OCI-LY1 (cell line): ENCODE measurements at regions not wholly inside any gene's neighbourhood (a gene's known extent, or its start where the extent isn't known, plus 50 kb on each side); places are given as distances from the start of the nearest gene placed in this dataset.

Experiments
- H2AFZ ChIP-seq: fragments of 200-600 bp; sonication (generic), shearing (Covaris generic); 2 replicates; pipeline ENCODE4 v1.6.0; 2014; ENCODE audit warnings: antibody characterized with exemption, mild to moderate bottlenecking, low read length
- H3F3A ChIP-seq: fragments of 200-600 bp; sonication (generic), shearing (Covaris generic); 2 replicates; pipeline ENCODE4 v1.6.0; 2014; ENCODE audit warnings: mild to moderate bottlenecking, antibody characterized with exemption, low read length, moderate library complexity; ENCODE audit not compliant: insufficient read depth
- H3K27ac ChIP-seq: fragments of 200-600 bp; sonication (generic); 2 replicates; pipeline ENCODE4 v1.5.1; 2014; ENCODE audit warnings: low read length, mixed run types, mild to moderate bottlenecking, low read depth; ENCODE audit not compliant: poor library complexity, severe bottlenecking
- H3K27me3 ChIP-seq: fragments of 200-600 bp; sonication (generic); 2 replicates; pipeline ENCODE4 v1.6.0; 2014; ENCODE audit warnings: antibody characterized with exemption, mild to moderate bottlenecking, low read length, moderate library complexity; ENCODE audit not compliant: insufficient read depth
- H3K36me3 ChIP-seq: fragments of 200-600 bp; sonication (generic); 2 replicates; pipeline ENCODE4 v1.6.1; 2014; ENCODE audit warnings: mild to moderate bottlenecking, antibody characterized with exemption, low read length, moderate library complexity, mixed read lengths; ENCODE audit not compliant: insufficient read depth
- H3K4me1 ChIP-seq: fragments of 200-600 bp; sonication (generic); 2 replicates; pipeline ENCODE4 v1.5.1; 2014; ENCODE audit warnings: mild to moderate bottlenecking, low read length, moderate library complexity; ENCODE audit not compliant: insufficient read depth, severe bottlenecking
- H3K4me2 ChIP-seq: fragments of 200-600 bp; sonication (generic), shearing (Covaris generic); 2 replicates; pipeline ENCODE4 v1.6.1; 2014; ENCODE audit warnings: low read length
- H3K4me3 ChIP-seq: fragments of 200-600 bp; sonication (generic); 2 replicates; pipeline ENCODE4 v1.5.1; 2014; ENCODE audit warnings: low read length, low read depth, mild to moderate bottlenecking, mixed read lengths; ENCODE audit not compliant: poor library complexity, severe bottlenecking
- H3K79me2 ChIP-seq: fragments of 200-600 bp; shearing (Covaris generic); 2 replicates; pipeline ENCODE4 v1.6.1; 2016; ENCODE audit warnings: mixed run types, low read length, mixed read lengths; ENCODE audit not compliant: insufficient read depth
- H3K9ac ChIP-seq: fragments of 200-600 bp; sonication (generic), shearing (Covaris generic); 2 replicates; pipeline ENCODE4 v1.6.1; 2014; ENCODE audit warnings: mild to moderate bottlenecking, low read length, mixed read lengths
- H3K9me2 ChIP-seq: fragments of 200-600 bp; sonication (generic), shearing (Covaris generic); 2 replicates; pipeline ENCODE4 v1.6.1; 2014; ENCODE audit warnings: low read depth, mild to moderate bottlenecking, low read length, mixed read lengths
- H3K9me3 ChIP-seq: fragments of 200-600 bp; shearing (Covaris generic); 2 replicates; pipeline ENCODE4 v1.6.1; 2014; ENCODE audit warnings: low read length, mixed read lengths
- H4K20me1 ChIP-seq: fragments of 200-600 bp; sonication (generic), shearing (Covaris generic); 2 replicates; pipeline ENCODE4 v1.6.0; 2016; ENCODE audit warnings: mild to moderate bottlenecking, low read length; ENCODE audit not compliant: insufficient read depth
- CTCF ChIP-seq: fragments of 200-600 bp; sonication (generic), shearing (Covaris generic); IDR thresholded peaks from 2 replicates; pipeline ENCODE4 v1.5.1; 2017; ENCODE audit warnings: mild to moderate bottlenecking, antibody characterized with exemption, low read length, moderate library complexity, mixed read lengths
- EZH2 ChIP-seq: fragments of 200-600 bp; sonication (generic), shearing (Covaris generic); IDR thresholded peaks from 2 replicates; pipeline ENCODE4 v1.8.0; 2017; ENCODE audit warnings: borderline replicate concordance, mixed run types, mild to moderate bottlenecking, antibody characterized with exemption, low read length, moderate library complexity, mixed read lengths

GRCh38 chr14:51321036-51321435, 81.0 kb downstream of the TMX1 start:
- no peak overlapping the region for H3K9ac ChIP-seq
- H3K4me1 ChIP-seq = no peaks in the 10 kb centered on the region
- no peak overlapping the region for H3K4me2 ChIP-seq
- H3K36me3 ChIP-seq = no peaks in the 10 kb centered on the region
- no peak for TF ChIP-seq CTCF
- no peak for TF ChIP-seq EZH2
- H3K4me3 ChIP-seq = no peak overlapping the region
- H3F3A ChIP-seq = no peaks in the 10 kb centered on the region
- no peaks in the 10 kb centered on the region for H3K9me3 ChIP-seq
- H4K20me1 ChIP-seq = no peaks in the 10 kb centered on the region
- no peak overlapping the region for H3K27ac ChIP-seq
- no peak overlapping the region for H2AFZ ChIP-seq
- H3K9me2 ChIP-seq = no peaks in the 10 kb centered on the region
- H3K27me3 ChIP-seq = no peaks in the 10 kb centered on the region
- H3K79me2 ChIP-seq = no peaks in the 10 kb centered on the region

- Histone ChIP-seq H3K4me2 (no peak overlapping the region), H3K79me2 (no peaks in the 10 kb centered on the region), H3K36me3 (no peaks in the 10 kb centered on the region), H3K9me2 (no peaks in the 10 kb centered on the region), H3K27ac (no peak overlapping the region), H2AFZ (no peak overlapping the region), H3K9me3 (no peaks in the 10 kb centered on the region), H3K27me3 (no peaks in the 10 kb centered on the region), H3K4me3 (no peak overlapping the region), H3F3A (no peaks in the 10 kb centered on the region), H3K4me1 (no peaks in the 10 kb centered on the region), H4K20me1 (no peaks in the 10 kb centered on the region), H3K9ac (no peak overlapping the region)
- no peak for TF ChIP-seq CTCF
- no peak for TF ChIP-seq EZH2
These were observed 83.4 kb downstream of the TMX1 start for GRCh38 chr14:51323492-51323891.

- no peak overlapping the region for H3K9ac ChIP-seq
- no peak overlapping the region for H3K27ac ChIP-seq
- TF ChIP-seq CTCF (no peak), EZH2 (no peak)
- H3K79me2 ChIP-seq = no peaks in the 10 kb centered on the region
- no peaks in the 10 kb centered on the region for H3K9me2 ChIP-seq
- H2AFZ ChIP-seq = no peak overlapping the region
- no peaks in the 10 kb centered on the region for H4K20me1 ChIP-seq
- no peaks in the 10 kb centered on the region for H3K9me3 ChIP-seq
- H3F3A ChIP-seq = no peaks in the 10 kb centered on the region
- H3K4me1 ChIP-seq = no peaks in the 10 kb centered on the region
- H3K27me3 ChIP-seq = no peaks in the 10 kb centered on the region
- no peak overlapping the region for H3K4me2 ChIP-seq
- no peak overlapping the region for H3K4me3 ChIP-seq
- no peaks in the 10 kb centered on the region for H3K36me3 ChIP-seq
These were observed 87.3 kb downstream of the TMX1 start for GRCh38 chr14:51327376-51327775.
